OCI-LY3 (cell line): ENCODE measurements at regions not wholly inside any gene's neighbourhood (a gene's known extent, or its start where the extent isn't known, plus 50 kb on each side); places are given as distances from the start of the nearest gene placed in this dataset.

ENCODE experiments used
- CTCF ChIP-seq: fragments of 200-600, 300-600 bp; sonication (generic); IDR thresholded peaks from 2 replicates; pipeline ENCODE4 v1.5.1; 2014; ENCODE audit warnings: antibody characterized with exemption, low read length, low read depth
- EZH2phosphoT487 ChIP-seq: fragments of 200-600 bp; shearing (Covaris generic); IDR thresholded peaks from 2 replicates; pipeline ENCODE4 v1.6.1; 2018; ENCODE audit warnings: antibody characterized with exemption, mixed run types, low read depth

DNA sequence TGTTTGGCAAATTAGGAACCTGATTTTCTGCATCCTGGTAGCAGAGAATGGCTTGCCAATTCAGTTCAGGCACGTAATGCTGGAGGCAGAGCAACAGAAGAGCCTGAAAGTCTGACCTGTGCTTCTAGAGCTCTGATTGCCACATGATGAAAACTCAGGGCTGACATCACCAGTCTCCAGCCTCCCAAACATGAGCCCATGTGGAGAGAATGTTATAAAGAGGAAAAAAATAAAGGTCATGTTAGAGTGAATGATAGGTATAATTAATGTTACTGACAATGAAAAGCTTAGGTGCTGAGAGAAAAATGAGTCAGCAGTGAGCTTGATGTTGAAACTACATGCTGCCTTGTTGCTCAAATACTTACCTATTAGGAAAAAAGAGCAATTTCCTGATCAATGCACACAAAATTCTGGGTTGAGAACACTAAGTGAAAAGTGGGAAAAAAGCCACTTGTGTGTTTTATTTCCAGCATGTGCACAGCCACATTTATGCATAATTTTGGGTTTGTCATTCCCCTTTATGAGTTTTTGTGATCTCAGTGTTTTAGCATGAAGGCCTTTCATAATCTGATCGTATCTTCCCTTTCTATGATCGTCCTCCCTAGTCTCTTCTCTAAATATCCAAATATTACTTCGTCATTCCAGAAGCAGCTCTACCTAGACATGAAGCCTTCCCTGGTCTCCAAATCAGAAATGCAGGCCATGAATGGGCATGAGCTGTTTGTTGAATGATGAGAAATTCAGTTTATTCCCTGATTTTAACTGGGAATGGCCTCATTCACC lies 113.3 kb upstream of the CPEB2 start:
- TF ChIP-seq CTCF (no peak), EZH2phosphoT487 (no peak)
